ENCODE measurements at regions not wholly inside any gene's neighbourhood (a gene's known extent, or its start where the extent isn't known, plus 50 kb on each side); places are given as distances from the start of the nearest gene placed in this dataset.

- Histone ChIP-seq H3K4me3 (no peak overlapping the region), H3K9me3 (peaks cover 0 to 7% of the 10 kb centered on the region in 2 donors), H3K27ac (no peak overlapping the region), H3K36me3 (no peaks in the 10 kb centered on the region), H3K27me3 (no peaks in the 10 kb centered on the region), H3K4me1 (no peaks in the 10 kb centered on the region)
- no peak for TF ChIP-seq CTCF (IDR thresholded peaks at IDR 0.05)
- ATAC-seq (no peak), DNase-seq (no peak)
- intact Hi-C loops (cut with DNase I): no loop called here
Measured at GRCh38 chr15:59828263-59828662, 139.1 kb upstream of the BNIP2 start.

DNA sequence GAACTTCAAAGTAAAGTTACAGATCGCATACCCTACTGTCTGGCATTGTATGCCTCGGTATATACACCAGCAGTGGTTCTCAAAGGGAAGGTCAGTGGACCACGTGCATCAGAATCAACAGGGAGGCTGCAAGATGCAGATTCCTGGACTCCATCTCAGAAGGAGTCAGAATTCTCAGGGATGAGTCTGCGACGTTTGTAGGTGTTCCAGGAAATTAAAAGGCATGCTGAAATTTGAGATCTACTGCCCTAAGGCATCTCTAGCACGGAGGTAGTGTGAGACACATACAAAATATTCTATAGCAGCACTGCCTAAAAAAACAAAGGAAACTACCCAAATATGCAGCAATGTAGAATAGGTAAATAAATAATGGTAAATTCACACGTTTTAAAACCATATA is 136.8 kb upstream of the BNIP2 start:
- Histone ChIP-seq H3K27me3 (no peaks in the 10 kb centered on the region), H3K4me1 (no peaks in the 10 kb centered on the region), H3K4me3 (no peak overlapping the region), H3K27ac (no peak overlapping the region), H3K36me3 (no peaks in the 10 kb centered on the region), H3K9me3 (peaks cover 0 to 7% of the 10 kb centered on the region in 2 donors)
- intact Hi-C loops (cut with DNase I): no loop called here
- DNase-seq: no peak
- TF ChIP-seq CTCF (IDR thresholded peaks at IDR 0.05): no peak
- ATAC-seq: no peak

DNA sequence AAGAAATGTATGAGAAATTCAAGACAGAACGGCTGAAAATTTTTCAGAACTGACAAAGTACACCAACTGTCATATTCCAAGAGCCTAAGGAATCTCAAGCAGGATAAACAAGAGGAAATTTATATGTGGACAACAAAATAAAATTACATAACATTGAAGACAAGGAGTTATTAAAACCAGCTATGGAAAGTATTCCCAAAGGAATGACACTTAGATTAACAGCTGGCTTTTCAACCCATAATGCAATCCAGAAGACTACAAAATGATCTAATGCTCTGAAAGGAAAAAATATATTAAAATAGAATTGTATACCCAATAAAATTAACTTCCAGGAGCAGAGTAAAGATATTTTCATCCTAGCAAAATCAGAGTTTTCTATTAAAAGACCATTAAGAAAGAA is 132.2 kb upstream of the BNIP2 start:
- Histone ChIP-seq H3K27me3 (peaks cover 0 to 20% of the 10 kb centered on the region in 2 donors), H3K4me3 (no peak overlapping the region), H3K4me1 (no peaks in the 10 kb centered on the region), H3K36me3 (no peaks in the 10 kb centered on the region), H3K27ac (no peak overlapping the region), H3K9me3 (peaks cover 0 to 7% of the 10 kb centered on the region in 2 donors)
- no peak for TF ChIP-seq CTCF (IDR thresholded peaks at IDR 0.05)
- DNase-seq: no peak
- intact Hi-C loops (cut with DNase I): no loop called here
- no peak for ATAC-seq

DNA sequence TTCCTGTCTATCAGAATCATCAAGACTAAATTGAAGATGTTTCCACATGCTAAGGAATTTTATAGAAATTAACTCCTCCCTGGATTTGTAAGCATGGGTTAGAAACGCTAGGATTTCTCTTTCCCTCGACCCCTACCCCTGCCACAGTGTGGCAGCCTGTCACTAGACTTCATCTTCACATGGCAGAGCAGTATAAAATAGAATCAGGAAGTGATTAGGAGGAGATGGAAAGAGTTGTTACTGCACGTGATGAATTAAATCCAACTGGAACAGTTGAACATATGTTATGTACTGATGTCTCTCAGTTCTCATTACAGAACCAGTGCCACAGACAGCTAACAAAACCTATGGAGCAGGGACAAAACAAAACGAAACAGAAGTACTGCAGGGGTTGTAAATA is 130.0 kb upstream of the BNIP2 start:
- H3K9me3 ChIP-seq: peaks cover 0 to 4% of the 10 kb centered on the region in 2 donors
- no peak for TF ChIP-seq CTCF (IDR thresholded peaks at IDR 0.05)
- H3K4me1 ChIP-seq: no peaks in the 10 kb centered on the region
- no peak overlapping the region for H3K4me3 ChIP-seq
- H3K27ac ChIP-seq: no peak overlapping the region
- intact Hi-C loops (cut with DNase I): no loop called here
- ATAC-seq (no peak), DNase-seq (no peak)
- peaks cover 0 to 29% of the 10 kb centered on the region in 2 donors for H3K27me3 ChIP-seq
- H3K36me3 ChIP-seq: no peaks in the 10 kb centered on the region

DNA sequence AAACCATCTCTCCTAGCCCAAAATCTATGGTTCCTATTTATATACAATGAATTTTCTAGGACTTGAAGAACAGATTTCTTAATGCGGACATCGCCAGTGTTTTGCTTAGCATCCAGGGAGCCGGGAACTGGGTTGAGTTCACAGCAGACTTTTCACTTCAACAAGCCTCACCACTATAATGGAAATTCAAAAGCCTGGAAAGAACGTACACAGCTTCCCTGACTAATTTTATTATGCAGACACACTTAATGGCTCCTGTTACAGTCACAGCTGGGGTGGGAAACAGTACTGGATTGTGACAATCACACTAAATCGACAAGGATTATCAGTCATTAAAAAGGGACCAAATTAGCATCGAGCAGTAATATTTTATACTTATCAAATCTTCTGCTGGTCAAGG is 129.2 kb upstream of the BNIP2 start:
- no peak for TF ChIP-seq CTCF (IDR thresholded peaks at IDR 0.05)
- peaks cover 0 to 29% of the 10 kb centered on the region in 2 donors for H3K27me3 ChIP-seq
- intact Hi-C loops (cut with DNase I): no loop called here
- DNase-seq: no peak
- no peaks in the 10 kb centered on the region for H3K36me3 ChIP-seq
- peaks cover 0 to under 1% of the 10 kb centered on the region in 2 donors for H3K9me3 ChIP-seq
- H3K27ac ChIP-seq: no peak overlapping the region
- no peak for ATAC-seq
- H3K4me3 ChIP-seq: no peak overlapping the region
- no peaks in the 10 kb centered on the region for H3K4me1 ChIP-seq

All from left lung (tissue), 4 donors.